ENCODE measurements at regions not wholly inside any gene's neighbourhood (a gene's known extent, or its start where the extent isn't known, plus 50 kb on each side); places are given as distances from the start of the nearest gene placed in this dataset.

GRCh38 chr21:28640326-28640725 is 352.4 kb downstream of the LTN1 start:
- no peak for TF ChIP-seq CTCF (IDR thresholded peaks at IDR 0.05)
- no peak for TF ChIP-seq FOXP1 (CRISPR knock-in tag; IDR thresholded peaks at IDR 0.05; ENCODE audit: borderline replicate concordance)
- no peak for TF ChIP-seq ZBTB43 (CRISPR knock-in tag; IDR thresholded peaks at IDR 0.05)
- TF ChIP-seq MXD4 (CRISPR knock-in tag; IDR thresholded peaks at IDR 0.05; ENCODE audit: borderline replicate concordance): no peak
- TF ChIP-seq FOXJ3 (CRISPR knock-in tag; IDR thresholded peaks at IDR 0.05; ENCODE audit: borderline replicate concordance): no peak
- TF ChIP-seq PRDM15 (CRISPR knock-in tag; IDR thresholded peaks at IDR 0.05): no peak
- TF ChIP-seq CBFB (CRISPR knock-in tag; IDR thresholded peaks at IDR 0.05; ENCODE audit: low read depth): no peak
- TF ChIP-seq MAX (CRISPR knock-in tag; IDR thresholded peaks at IDR 0.05): no peak
- TF ChIP-seq ARID4B (CRISPR knock-in tag; IDR thresholded peaks at IDR 0.05; ENCODE audit: borderline replicate concordance): no peak
- no peak for TF ChIP-seq ESRRA (CRISPR knock-in tag; IDR thresholded peaks at IDR 0.05; ENCODE audit: borderline replicate concordance)
